Ascending aorta (tissue), 2 donors: ENCODE measurements at regions not wholly inside any gene's neighbourhood (a gene's known extent, or its start where the extent isn't known, plus 50 kb on each side); places are given as distances from the start of the nearest gene placed in this dataset.

Source experiments
- DNase-seq, 2 donors: peaks; one replicate each; pipeline ENCODE4 v3.0.0-alpha.2; 2019; ENCODE audit warnings: low spot score in 2 of 2
- H3K27ac ChIP-seq, 2 donors: fragments of 200-600 bp; sonication (generic); one replicate each; pipeline ENCODE4 v1.5.1; 2016 to 2017; ENCODE audit warnings: mild to moderate bottlenecking in 1 of 2
- H3K27me3 ChIP-seq: fragments of 200-600 bp; sonication (generic); one replicate; pipeline ENCODE4 v1.5.1; 2017
- H3K36me3 ChIP-seq, 2 donors: fragments of 200-600 bp; sonication (generic); one replicate each; pipeline ENCODE4 v1.5.1; 2016
- H3K4me1 ChIP-seq, 2 donors: fragments of 200-600 bp; sonication (generic); one replicate each; pipeline ENCODE4 v1.5.1; 2016 to 2017; ENCODE audit warnings: mild to moderate bottlenecking in 1 of 2
- H3K4me3 ChIP-seq, 2 donors: fragments of 200-600 bp; sonication (generic); one replicate each; pipeline ENCODE4 v1.5.1; 2016 to 2017; ENCODE audit warnings: mild to moderate bottlenecking in 1 of 2
- H3K9me3 ChIP-seq, 2 donors: fragments of 200-600 bp; sonication (generic); one replicate each; pipeline ENCODE4 v1.5.1; 2016
- intact Hi-C: fragments of 100-400 bp; cut with DNase I; formaldehyde crosslinking; loops from one replicate; pipeline ENCODE4 v1.15.1; 2023
- TF ChIP-seq, protein P1 (sequence below), 3 experiments: fragments of 200-600 bp in 2 of 3; fragments of 450-650 bp in 1 of 3; sonication (generic) in 2 of 3; IDR thresholded peaks; one replicate each; pipeline ENCODE4 v1.5.1; 2016 to 2019; ENCODE audit warnings: antibody characterized with exemption in 3 of 3, mild to moderate bottlenecking in 1 of 3, moderate library complexity in 1 of 3

DNA sequence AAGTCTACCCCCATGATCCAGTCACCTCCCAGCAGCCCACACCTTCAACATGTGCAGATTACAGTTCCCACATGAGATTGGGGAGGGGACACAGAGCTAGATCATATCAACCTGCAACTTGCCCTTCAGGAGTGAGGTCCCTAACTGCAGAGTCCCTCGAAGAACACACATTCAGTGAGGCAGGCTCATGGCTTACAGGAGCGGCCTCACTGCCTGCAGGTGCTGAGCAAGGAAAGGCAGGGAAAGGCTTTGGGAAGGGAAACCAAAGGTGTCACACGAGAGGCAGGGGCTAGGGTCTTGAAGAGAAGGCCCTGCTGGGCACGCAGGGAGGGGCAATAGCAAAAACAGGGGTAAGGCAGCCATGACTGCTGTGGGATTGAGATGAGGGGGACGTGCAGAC, 182.4 kb upstream of the CHRNA7 start:
- H3K4me3 ChIP-seq: no peak overlapping the region
- intact Hi-C loops: no loop called here
- H3K27me3 ChIP-seq: no peaks in the 10 kb centered on the region
- no peak overlapping the region for H3K27ac ChIP-seq
- no peaks in the 10 kb centered on the region for H3K9me3 ChIP-seq
- TF ChIP-seq, protein P1, sequence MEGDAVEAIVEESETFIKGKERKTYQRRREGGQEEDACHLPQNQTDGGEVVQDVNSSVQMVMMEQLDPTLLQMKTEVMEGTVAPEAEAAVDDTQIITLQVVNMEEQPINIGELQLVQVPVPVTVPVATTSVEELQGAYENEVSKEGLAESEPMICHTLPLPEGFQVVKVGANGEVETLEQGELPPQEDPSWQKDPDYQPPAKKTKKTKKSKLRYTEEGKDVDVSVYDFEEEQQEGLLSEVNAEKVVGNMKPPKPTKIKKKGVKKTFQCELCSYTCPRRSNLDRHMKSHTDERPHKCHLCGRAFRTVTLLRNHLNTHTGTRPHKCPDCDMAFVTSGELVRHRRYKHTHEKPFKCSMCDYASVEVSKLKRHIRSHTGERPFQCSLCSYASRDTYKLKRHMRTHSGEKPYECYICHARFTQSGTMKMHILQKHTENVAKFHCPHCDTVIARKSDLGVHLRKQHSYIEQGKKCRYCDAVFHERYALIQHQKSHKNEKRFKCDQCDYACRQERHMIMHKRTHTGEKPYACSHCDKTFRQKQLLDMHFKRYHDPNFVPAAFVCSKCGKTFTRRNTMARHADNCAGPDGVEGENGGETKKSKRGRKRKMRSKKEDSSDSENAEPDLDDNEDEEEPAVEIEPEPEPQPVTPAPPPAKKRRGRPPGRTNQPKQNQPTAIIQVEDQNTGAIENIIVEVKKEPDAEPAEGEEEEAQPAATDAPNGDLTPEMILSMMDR (IDR thresholded peaks at IDR 0.05): no peak
- no peak for DNase-seq
- H3K4me1 ChIP-seq: no peaks in the 10 kb centered on the region
- no peaks in the 10 kb centered on the region for H3K36me3 ChIP-seq

DNA sequence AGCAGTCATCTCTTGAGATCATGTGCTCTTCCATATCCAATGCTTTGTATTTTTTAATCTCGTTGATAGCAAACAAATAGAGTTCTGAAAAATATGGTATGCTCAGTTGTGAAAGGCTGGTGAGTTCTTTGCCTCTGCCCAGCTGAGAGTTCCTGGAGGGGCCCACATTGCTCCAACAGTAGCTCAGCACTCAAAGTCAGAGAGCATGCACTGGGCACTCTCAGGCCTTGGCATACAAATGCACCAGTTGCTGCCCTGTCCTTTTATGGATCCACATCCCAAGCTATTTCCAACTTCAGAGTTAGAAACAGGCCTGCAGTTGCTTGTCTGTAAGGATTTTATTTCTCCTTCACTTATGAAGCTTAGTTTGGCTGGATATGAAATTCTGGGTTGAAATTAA, 181.7 kb upstream of the CHRNA7 start:
- H3K27ac ChIP-seq: no peak overlapping the region

DNA sequence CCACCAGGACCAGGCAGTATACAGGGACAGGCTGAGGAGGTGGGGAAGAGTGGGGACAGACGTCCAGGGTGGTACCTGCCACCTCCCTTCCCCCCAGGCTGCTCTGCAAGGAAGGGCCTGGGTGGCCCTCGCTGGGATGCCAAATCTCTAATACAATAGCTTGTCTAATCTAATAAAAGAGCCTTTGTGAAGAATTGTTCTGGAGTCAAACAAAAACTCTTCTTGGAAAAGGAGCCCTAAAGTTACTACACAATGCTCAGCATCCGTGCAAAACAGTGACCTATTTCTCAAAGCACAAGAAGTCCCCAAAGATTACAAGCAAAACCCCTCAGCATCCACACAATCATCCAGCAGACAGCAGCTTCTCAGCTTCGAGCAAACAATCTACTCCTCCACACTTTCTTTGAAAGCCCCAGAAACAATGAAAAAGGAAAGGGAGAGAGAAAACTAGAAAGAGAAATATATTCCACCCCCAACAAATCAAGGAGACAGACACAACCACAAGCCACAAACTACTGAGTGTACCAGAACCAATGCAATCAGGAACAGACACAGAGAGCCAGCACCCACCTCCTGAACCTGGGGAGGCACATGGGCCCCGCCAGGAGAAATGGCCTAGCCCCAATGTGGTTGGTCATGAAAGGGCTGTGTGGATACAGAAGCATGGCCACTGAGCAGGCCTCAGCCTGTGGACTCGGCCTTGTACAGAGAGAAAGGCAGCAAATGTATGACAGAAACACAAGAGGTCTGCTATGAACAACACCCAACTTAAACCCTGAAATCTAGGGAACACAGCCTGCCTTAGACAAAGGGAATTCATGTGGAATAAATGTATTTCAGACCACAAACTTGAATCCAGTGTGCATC, 177.1 kb upstream of the CHRNA7 start:
- Histone ChIP-seq H3K4me3 (no peak overlapping the region), H3K27me3 (no peaks in the 10 kb centered on the region), H3K9me3 (peaks cover 7 to 9% of the 10 kb centered on the region in 2 donors), H3K36me3 (no peaks in the 10 kb centered on the region), H3K27ac (no peak overlapping the region), H3K4me1 (no peaks in the 10 kb centered on the region)
- TF ChIP-seq, protein P1 (IDR thresholded peaks at IDR 0.05): no peak
- DNase-seq: no peak
- intact Hi-C loops: no loop called here

More for the DNA sequence above, 181.7 kb upstream of the CHRNA7 start:
- Histone ChIP-seq H3K36me3 (no peaks in the 10 kb centered on the region), H3K9me3 (no peaks in the 10 kb centered on the region), H3K4me1 (no peaks in the 10 kb centered on the region), H3K4me3 (no peak overlapping the region), H3K27me3 (no peaks in the 10 kb centered on the region)
- intact Hi-C loops: no loop called here
- TF ChIP-seq, protein P1 (IDR thresholded peaks at IDR 0.05): no peak
- DNase-seq: no peak

DNA sequence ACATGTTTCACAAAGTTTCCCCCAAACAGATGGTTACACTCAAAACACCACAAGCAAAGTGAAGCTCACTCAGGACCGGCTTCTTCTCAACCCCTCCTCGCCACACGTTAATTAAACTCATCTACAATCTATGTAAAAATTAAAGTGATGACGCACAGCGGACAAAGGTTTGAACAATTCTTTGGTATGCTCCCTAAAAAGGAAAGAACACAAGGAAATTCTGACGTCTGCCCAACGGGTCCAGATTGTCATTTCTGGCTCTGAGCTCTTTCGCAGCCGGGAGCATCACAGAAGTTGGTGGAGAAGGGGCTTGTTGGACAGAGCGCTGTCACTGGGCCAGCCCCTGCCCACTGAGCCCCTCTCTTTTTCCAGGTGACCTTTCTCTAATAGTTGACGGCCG, 173.7 kb upstream of the CHRNA7 start:
- Histone ChIP-seq H3K4me3 (no peak overlapping the region), H3K4me1 (no peaks in the 10 kb centered on the region), H3K36me3 (no peaks in the 10 kb centered on the region), H3K27ac (no peak overlapping the region), H3K27me3 (no peaks in the 10 kb centered on the region), H3K9me3 (peaks cover 7 to 9% of the 10 kb centered on the region in 2 donors)
- no peak for DNase-seq
- TF ChIP-seq, protein P1 (IDR thresholded peaks at IDR 0.05): no peak
- intact Hi-C loops: no loop called here

DNA sequence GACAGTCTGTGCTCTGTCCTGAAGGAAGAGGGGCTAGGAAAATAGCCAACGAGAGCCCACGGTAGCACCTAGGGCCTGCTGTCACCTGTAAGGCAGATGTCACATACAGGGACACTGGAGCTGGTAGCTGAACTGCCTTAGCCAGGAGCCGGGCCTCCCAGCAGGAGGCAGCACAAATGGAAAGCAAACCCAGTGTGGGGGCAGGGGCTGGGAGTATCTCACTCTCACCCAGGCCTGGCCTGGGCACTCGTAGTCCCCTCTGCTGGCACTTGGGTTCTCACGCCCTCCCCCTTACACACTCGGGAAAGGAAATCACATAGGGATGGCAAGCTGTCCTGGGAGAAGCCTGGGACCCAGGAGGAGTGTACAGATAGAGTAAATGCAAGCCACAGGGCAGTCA, 173.1 kb upstream of the CHRNA7 start:
- intact Hi-C loops: no loop called here
- DNase-seq: no peak
- H3K27ac ChIP-seq: no peak overlapping the region

More for the DNA sequence above, 173.1 kb upstream of the CHRNA7 start:
- Histone ChIP-seq H3K4me1 (no peaks in the 10 kb centered on the region), H3K4me3 (no peak overlapping the region), H3K36me3 (no peaks in the 10 kb centered on the region), H3K9me3 (peaks cover 7 to 9% of the 10 kb centered on the region in 2 donors), H3K27me3 (no peaks in the 10 kb centered on the region)
- TF ChIP-seq, protein P1 (IDR thresholded peaks at IDR 0.05): no peak
